ENCODE measurements at regions not wholly inside any gene's neighbourhood (a gene's known extent, or its start where the extent isn't known, plus 50 kb on each side); places are given as distances from the start of the nearest gene placed in this dataset.

DNA sequence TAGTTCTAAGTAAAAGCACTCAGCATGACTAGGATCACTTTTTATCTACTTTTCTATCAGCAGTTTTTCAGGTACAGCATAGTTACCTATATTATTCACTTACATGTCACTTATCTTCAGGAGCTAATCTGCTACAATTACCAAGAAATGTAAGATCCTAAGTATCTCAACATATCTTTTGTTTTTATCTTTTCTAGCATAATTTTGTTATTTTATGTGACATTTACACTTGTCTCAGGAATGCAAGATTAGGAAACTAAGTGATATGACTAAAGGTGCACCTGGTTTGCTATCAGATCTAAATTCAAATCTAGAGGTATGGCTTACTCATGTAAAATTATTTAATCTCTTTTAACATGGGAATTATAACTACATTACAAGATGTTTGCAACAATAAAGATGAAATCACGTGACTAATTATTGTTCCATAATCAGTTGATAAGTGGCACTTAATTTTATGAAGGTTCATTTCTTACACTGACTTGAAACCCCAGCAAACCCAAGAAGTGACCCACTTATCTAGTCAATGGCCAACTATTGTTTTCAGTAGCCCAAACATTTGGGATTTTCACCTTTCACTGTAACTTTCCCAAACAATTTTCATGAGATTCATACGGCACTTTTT lies 390.3 kb upstream of the PCDH15 start:
- Histone ChIP-seq H3K27ac (ENCODE audit: low read length) (no peak overlapping the region), H3K9ac (ENCODE audit: low read length) (no peak overlapping the region), H3F3A (ENCODE audit: insufficient read depth, low read length, poor library complexity, severe bottlenecking) (no peaks in the 10 kb centered on the region), H3K9me2 (ENCODE audit: insufficient read depth, low read length) (no peaks in the 10 kb centered on the region), H3K36me3 (ENCODE audit: insufficient read depth, low read length) (no peaks in the 10 kb centered on the region), H3K9me3 (ENCODE audit: low read length) (no peaks in the 10 kb centered on the region), H3K4me3 (ENCODE audit: low read length) (no peak overlapping the region), H4K20me1 (ENCODE audit: insufficient read depth) (no peaks in the 10 kb centered on the region), H3K4me2 (ENCODE audit: low read length) (no peak overlapping the region), H3K79me2 (replicated peaks; ENCODE audit: insufficient read depth, low read length) (no peaks in the 10 kb centered on the region), H3K27me3 (ENCODE audit: insufficient read depth, low read depth, low read length) (no peaks in the 10 kb centered on the region), H2AFZ (ENCODE audit: low read depth, low read length) (no peak overlapping the region)
- TF ChIP-seq MXI1 (conservative IDR thresholded peaks at IDR 0.05; ENCODE audit: poor library complexity, severe bottlenecking) = no peak
- TF ChIP-seq EP300 (conservative IDR thresholded peaks at IDR 0.05; ENCODE audit: poor library complexity, severe bottlenecking) = no peak
- no peak for TF ChIP-seq SMC3 (conservative IDR thresholded peaks at IDR 0.05; ENCODE audit: poor library complexity)
- TF ChIP-seq CTCF (IDR thresholded peaks at IDR 0.05; ENCODE audit: poor library complexity, severe bottlenecking) = no peak
- no peak for TF ChIP-seq TAF1 (IDR thresholded peaks at IDR 0.05; ENCODE audit: low read depth)
- TF ChIP-seq, protein P1, sequence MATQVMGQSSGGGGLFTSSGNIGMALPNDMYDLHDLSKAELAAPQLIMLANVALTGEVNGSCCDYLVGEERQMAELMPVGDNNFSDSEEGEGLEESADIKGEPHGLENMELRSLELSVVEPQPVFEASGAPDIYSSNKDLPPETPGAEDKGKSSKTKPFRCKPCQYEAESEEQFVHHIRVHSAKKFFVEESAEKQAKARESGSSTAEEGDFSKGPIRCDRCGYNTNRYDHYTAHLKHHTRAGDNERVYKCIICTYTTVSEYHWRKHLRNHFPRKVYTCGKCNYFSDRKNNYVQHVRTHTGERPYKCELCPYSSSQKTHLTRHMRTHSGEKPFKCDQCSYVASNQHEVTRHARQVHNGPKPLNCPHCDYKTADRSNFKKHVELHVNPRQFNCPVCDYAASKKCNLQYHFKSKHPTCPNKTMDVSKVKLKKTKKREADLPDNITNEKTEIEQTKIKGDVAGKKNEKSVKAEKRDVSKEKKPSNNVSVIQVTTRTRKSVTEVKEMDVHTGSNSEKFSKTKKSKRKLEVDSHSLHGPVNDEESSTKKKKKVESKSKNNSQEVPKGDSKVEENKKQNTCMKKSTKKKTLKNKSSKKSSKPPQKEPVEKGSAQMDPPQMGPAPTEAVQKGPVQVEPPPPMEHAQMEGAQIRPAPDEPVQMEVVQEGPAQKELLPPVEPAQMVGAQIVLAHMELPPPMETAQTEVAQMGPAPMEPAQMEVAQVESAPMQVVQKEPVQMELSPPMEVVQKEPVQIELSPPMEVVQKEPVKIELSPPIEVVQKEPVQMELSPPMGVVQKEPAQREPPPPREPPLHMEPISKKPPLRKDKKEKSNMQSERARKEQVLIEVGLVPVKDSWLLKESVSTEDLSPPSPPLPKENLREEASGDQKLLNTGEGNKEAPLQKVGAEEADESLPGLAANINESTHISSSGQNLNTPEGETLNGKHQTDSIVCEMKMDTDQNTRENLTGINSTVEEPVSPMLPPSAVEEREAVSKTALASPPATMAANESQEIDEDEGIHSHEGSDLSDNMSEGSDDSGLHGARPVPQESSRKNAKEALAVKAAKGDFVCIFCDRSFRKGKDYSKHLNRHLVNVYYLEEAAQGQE (IDR thresholded peaks at IDR 0.05; ENCODE audit: borderline replicate concordance) = no peak
- no peak for TF ChIP-seq EZH2 (IDR thresholded peaks at IDR 0.05; ENCODE audit: borderline replicate concordance, insufficient read depth, low read length, poor library complexity, severe bottlenecking)
- TF ChIP-seq RAD21 (conservative IDR thresholded peaks at IDR 0.05) = no peak
- no peak for TF ChIP-seq POLR2AphosphoS5 (IDR thresholded peaks at IDR 0.05)

DNA sequence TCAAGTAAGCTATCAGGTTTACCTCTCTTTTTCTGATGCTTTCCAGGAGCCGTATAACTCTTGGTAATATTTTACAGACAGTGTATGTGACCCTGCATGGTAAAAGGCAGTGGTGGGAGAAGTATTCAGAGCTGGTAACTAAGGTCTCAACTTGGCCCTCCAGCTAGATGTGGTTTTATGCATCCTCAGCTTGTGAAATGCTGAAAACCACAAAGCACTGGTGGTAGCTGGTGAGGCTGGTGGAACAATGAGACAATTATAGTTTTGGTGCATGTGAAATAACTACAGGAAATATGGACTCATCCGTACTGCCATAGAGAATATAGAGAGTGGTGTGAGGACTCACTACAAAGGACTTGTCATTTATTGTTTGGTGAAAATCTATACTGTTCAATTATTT lies 383.0 kb upstream of the PCDH15 start:
- no peak overlapping the region for H2AFZ ChIP-seq (ENCODE audit: low read depth, low read length)

More for the DNA sequence above, 383.0 kb upstream of the PCDH15 start:
- no peaks in the 10 kb centered on the region for H3K27me3 ChIP-seq (ENCODE audit: insufficient read depth, low read depth, low read length)
- H3K79me2 ChIP-seq (replicated peaks; ENCODE audit: insufficient read depth, low read length) = no peaks in the 10 kb centered on the region
- H3F3A ChIP-seq (ENCODE audit: insufficient read depth, low read length, poor library complexity, severe bottlenecking) = no peaks in the 10 kb centered on the region
- no peak overlapping the region for H3K4me2 ChIP-seq (ENCODE audit: low read length)
- no peaks in the 10 kb centered on the region for H3K36me3 ChIP-seq (ENCODE audit: insufficient read depth, low read length)
- H4K20me1 ChIP-seq (ENCODE audit: insufficient read depth) = no peaks in the 10 kb centered on the region
- TF ChIP-seq TAF1 (IDR thresholded peaks at IDR 0.05; ENCODE audit: low read depth) = no peak
- TF ChIP-seq, protein P1 (IDR thresholded peaks at IDR 0.05; ENCODE audit: borderline replicate concordance) = no peak
- TF ChIP-seq POLR2AphosphoS5 (IDR thresholded peaks at IDR 0.05) = no peak
- TF ChIP-seq EP300 (conservative IDR thresholded peaks at IDR 0.05; ENCODE audit: poor library complexity, severe bottlenecking) = no peak
- no peak for TF ChIP-seq SMC3 (conservative IDR thresholded peaks at IDR 0.05; ENCODE audit: poor library complexity)
- no peak for TF ChIP-seq CTCF (IDR thresholded peaks at IDR 0.05; ENCODE audit: poor library complexity, severe bottlenecking)
- TF ChIP-seq EZH2 (IDR thresholded peaks at IDR 0.05; ENCODE audit: borderline replicate concordance, insufficient read depth, low read length, poor library complexity, severe bottlenecking) = no peak
- no peak for TF ChIP-seq MXI1 (conservative IDR thresholded peaks at IDR 0.05; ENCODE audit: poor library complexity, severe bottlenecking)
- no peak for TF ChIP-seq RAD21 (conservative IDR thresholded peaks at IDR 0.05)
- no peak overlapping the region for H3K9ac ChIP-seq (ENCODE audit: low read length)
- H3K4me3 ChIP-seq (ENCODE audit: low read length) = no peak overlapping the region
- no peaks in the 10 kb centered on the region for H3K9me3 ChIP-seq (ENCODE audit: low read length)
- no peaks in the 10 kb centered on the region for H3K9me2 ChIP-seq (ENCODE audit: insufficient read depth, low read length)
- no peak overlapping the region for H3K27ac ChIP-seq (ENCODE audit: low read length)

All from neural cell (in vitro differentiated cells).